ENCODE measurements at regions not wholly inside any gene's neighbourhood (a gene's known extent, or its start where the extent isn't known, plus 50 kb on each side); places are given as distances from the start of the nearest gene placed in this dataset.

GRCh38 chr2:21404137-21404536, 280.4 kb downstream of the TDRD15 start:
- no peak for DNase-seq

GRCh38 chr2:21404827-21405625, 281.3 kb downstream of the TDRD15 start:
- no peak for DNase-seq

GRCh38 chr2:21406386-21406785, 282.6 kb downstream of the TDRD15 start:
- DNase-seq: no peak

- no peak for DNase-seq
These were observed 283.1 kb downstream of the TDRD15 start for GRCh38 chr2:21406911-21407310.

- no peak for DNase-seq
These were observed 284.1 kb downstream of the TDRD15 start for GRCh38 chr2:21407851-21408250.

- no peak for DNase-seq
These were observed 288.0 kb downstream of the TDRD15 start for GRCh38 chr2:21411741-21412140.

GRCh38 chr2:21412944-21413443, 289.2 kb downstream of the TDRD15 start:
- DNase-seq: no peak

GRCh38 chr2:21415234-21415633, 291.5 kb downstream of the TDRD15 start:
- DNase-seq: no peak

- DNase-seq: no peak
These were observed 292.5 kb downstream of the TDRD15 start for GRCh38 chr2:21416226-21416625.

GRCh38 chr2:21418456-21418855, 294.7 kb downstream of the TDRD15 start:
- DNase-seq: no peak

GRCh38 chr2:21420553-21421335, 297.0 kb downstream of the TDRD15 start:
- DNase-seq: no peak

GRCh38 chr2:21422050-21422449, 298.3 kb downstream of the TDRD15 start:
- peak; percentile 11 for DNase-seq

GRCh38 chr2:21422724-21423522, 299.2 kb downstream of the TDRD15 start:
- DNase-seq: no peak

GRCh38 chr2:21423854-21424253, 300.1 kb downstream of the TDRD15 start:
- DNase-seq: no peak

- no peak for DNase-seq
These were observed 300.6 kb downstream of the TDRD15 start for GRCh38 chr2:21424375-21424774.

GRCh38 chr2:21427606-21428005, 303.8 kb downstream of the TDRD15 start:
- DNase-seq: no peak

- DNase-seq: no peak
These were observed 305.0 kb downstream of the TDRD15 start for GRCh38 chr2:21428754-21429153.

GRCh38 chr2:21429747-21430146, 306.0 kb downstream of the TDRD15 start:
- no peak for DNase-seq

- DNase-seq: no peak
These were observed 307.3 kb downstream of the TDRD15 start for GRCh38 chr2:21431078-21431477.

- no peak for DNase-seq
These were observed 315.2 kb downstream of the TDRD15 start for GRCh38 chr2:21438949-21439348.

- DNase-seq: no peak
These were observed 317.7 kb downstream of the TDRD15 start for GRCh38 chr2:21441442-21441841.

- DNase-seq: no peak
These were observed 319.8 kb downstream of the TDRD15 start for GRCh38 chr2:21443494-21444105.

- no peak for DNase-seq
These were observed 326.1 kb downstream of the TDRD15 start for GRCh38 chr2:21449881-21450280.
